Lower lobe of right lung (tissue), 2 donors: ENCODE measurements at regions not wholly inside any gene's neighbourhood (a gene's known extent, or its start where the extent isn't known, plus 50 kb on each side); places are given as distances from the start of the nearest gene placed in this dataset.

Source experiments
- ATAC-seq, 2 donors: fragments of 200-7000 bp; cut with Tn5 transposase; one replicate each; pipeline ENCODE4 v1.9.1; 2020 to 2022; ENCODE audit warnings: mild to moderate bottlenecking in 2 of 2, moderate library complexity in 2 of 2
- DNase-seq: peaks from one replicate; pipeline ENCODE4 v3.0.0-alpha.2; 2020
- H3K27ac ChIP-seq: fragments of 200-600 bp; one replicate; pipeline ENCODE4 v1.8.0; 2022
- H3K27me3 ChIP-seq: fragments of 200-600 bp; one replicate; pipeline ENCODE4 v1.8.0; 2022; ENCODE audit warnings: low read depth
- H3K36me3 ChIP-seq: fragments of 200-600 bp; one replicate; pipeline ENCODE4 v1.8.0; 2022; ENCODE audit warnings: mild to moderate bottlenecking
- H3K4me1 ChIP-seq: fragments of 200-600 bp; one replicate; pipeline ENCODE4 v1.8.0; 2022
- H3K4me3 ChIP-seq: fragments of 200-600 bp; one replicate; pipeline ENCODE4 v1.8.0; 2022; ENCODE audit warnings: mild to moderate bottlenecking
- H3K9me3 ChIP-seq: fragments of 200-600 bp; one replicate; pipeline ENCODE4 v1.8.0; 2022
- CTCF ChIP-seq: fragments of 200-600 bp; IDR thresholded peaks from one replicate; pipeline ENCODE4 v1.8.0; 2022; ENCODE audit warnings: antibody characterized with exemption, mild to moderate bottlenecking
- intact Hi-C: fragments of 100-400 bp; cut with DNase I; formaldehyde crosslinking; loops from one replicate; pipeline ENCODE4 v1.11.0; 2022
- donor health status: DM: no; HTN: yes; CAD: no; lungs with severe emphysema.

GRCh38 chr5:82821846-82822633 is 255.2 kb downstream of the TMEM167A start:
- Histone ChIP-seq H3K27ac (no peak overlapping the region), H3K9me3 (no peaks in the 10 kb centered on the region), H3K27me3 (no peaks in the 10 kb centered on the region), H3K36me3 (no peaks in the 10 kb centered on the region), H3K4me1 (no peaks in the 10 kb centered on the region), H3K4me3 (no peak overlapping the region)
- intact Hi-C loops: no loop called here
- no peak for TF ChIP-seq CTCF
- ATAC-seq (no peak), DNase-seq (no peak)

GRCh38 chr5:82820961-82821845 is 256.0 kb downstream of the TMEM167A start:
- H3K27me3 ChIP-seq: no peaks in the 10 kb centered on the region
- ATAC-seq (no peak), DNase-seq (no peak)
- H3K4me1 ChIP-seq: no peaks in the 10 kb centered on the region
- no peak overlapping the region for H3K4me3 ChIP-seq
- H3K36me3 ChIP-seq: no peaks in the 10 kb centered on the region
- intact Hi-C loops: no loop called here
- TF ChIP-seq CTCF: no peak
- H3K9me3 ChIP-seq: no peaks in the 10 kb centered on the region
- H3K27ac ChIP-seq: no peak overlapping the region

- no peak for DNase-seq
Measured at GRCh38 chr5:82820188-82820587, 257.0 kb downstream of the TMEM167A start.

GRCh38 chr5:82817897-82818676 is 259.1 kb downstream of the TMEM167A start:
- no peak for TF ChIP-seq CTCF
- ATAC-seq (no peak), DNase-seq (no peak)
- H3K27ac ChIP-seq: no peak overlapping the region
- H3K36me3 ChIP-seq: no peaks in the 10 kb centered on the region
- no peak overlapping the region for H3K4me3 ChIP-seq
- no peaks in the 10 kb centered on the region for H3K27me3 ChIP-seq
- intact Hi-C loops: no loop called here
- no peaks in the 10 kb centered on the region for H3K9me3 ChIP-seq
- no peaks in the 10 kb centered on the region for H3K4me1 ChIP-seq

More at GRCh38 chr5:82820188-82820587, 257.0 kb downstream of the TMEM167A start:
- Histone ChIP-seq H3K4me3 (no peak overlapping the region), H3K4me1 (no peaks in the 10 kb centered on the region), H3K27ac (no peak overlapping the region), H3K9me3 (no peaks in the 10 kb centered on the region), H3K36me3 (no peaks in the 10 kb centered on the region), H3K27me3 (no peaks in the 10 kb centered on the region)
- intact Hi-C loops: no loop called here
- ATAC-seq: no peak
- no peak for TF ChIP-seq CTCF

GRCh38 chr5:82816926-82817325 is 260.3 kb downstream of the TMEM167A start:
- ATAC-seq (no peak), DNase-seq (no peak)
- no peaks in the 10 kb centered on the region for H3K27me3 ChIP-seq
- TF ChIP-seq CTCF: no peak
- no peak overlapping the region for H3K4me3 ChIP-seq
- intact Hi-C loops: no loop called here
- H3K36me3 ChIP-seq: no peaks in the 10 kb centered on the region
- H3K27ac ChIP-seq: no peak overlapping the region
- no peaks in the 10 kb centered on the region for H3K4me1 ChIP-seq
- no peaks in the 10 kb centered on the region for H3K9me3 ChIP-seq
